H1 (cell line): ENCODE measurements at regions not wholly inside any gene's neighbourhood (a gene's known extent, or its start where the extent isn't known, plus 50 kb on each side); places are given as distances from the start of the nearest gene placed in this dataset.

Experiments
- BRCA1 ChIP-seq: IDR thresholded peaks from 2 replicates; pipeline ENCODE4 v1.6.1; 2012; ENCODE audit warnings: low read depth, low read length, improper control_type of control experiment
- CHD7 ChIP-seq: fragments of 300-600 bp; sonication (generic); IDR thresholded peaks from 2 replicates; pipeline ENCODE4 v1.7.1; 2012; ENCODE audit warnings: low read length, moderate library complexity, mild to moderate bottlenecking, inconsistent platforms; ENCODE audit not compliant: insufficient replicate concordance
- SAP30 ChIP-seq: fragments of 300-600 bp; sonication (generic); IDR thresholded peaks from 2 replicates; pipeline ENCODE4 v1.7.1; 2012; ENCODE audit warnings: low read length, moderate library complexity, mild to moderate bottlenecking, inconsistent platforms; ENCODE audit not compliant: insufficient read depth, insufficient replicate concordance
- SP2 ChIP-seq: IDR thresholded peaks from 2 replicates; pipeline ENCODE4 v1.6.1; 2012; ENCODE audit warnings: mild to moderate bottlenecking, low read length, inconsistent platforms

GRCh38 chr5:39541920-39542319, 117.1 kb upstream of the DAB2 start (continued):
- TF ChIP-seq CHD7 (no peak), BRCA1 (no peak), SAP30 (no peak), SP2 (no peak)
